IMR-90 (cell line): ENCODE measurements at regions not wholly inside any gene's neighbourhood (a gene's known extent, or its start where the extent isn't known, plus 50 kb on each side); places are given as distances from the start of the nearest gene placed in this dataset.

Experiments used
- ATAC-seq: fragments of 200-7000 bp; cut with Tn5 transposase; 2 replicates; pipeline ENCODE4 v1.9.1; 2020; ENCODE audit warnings: low read depth, mild to moderate bottlenecking, moderate library complexity
- BruUV-seq: library from RNA; stranded (reverse); fragments of 400-500 nt; replicated peaks from 2 replicates; lab custom pipeline; 2021; lab: Mats Ljungman, UMichigan
- CTCF ChIA-PET: fragments of 300-600 bp; formaldehyde crosslinking; extraction: SDS; loops from one replicate; lab custom pipeline; 2021; ENCODE audit warnings: antibody characterized with exemption; lab: Yijun Ruan, JAX
- POLR2A ChIA-PET: fragments of 300-600 bp; sonication (Branson Sonifier 250); formaldehyde crosslinking; loops from one replicate; lab custom pipeline; 2022; ENCODE audit warnings: antibody characterized with exemption; ENCODE audit not compliant: unreplicated experiment; lab: Charles Lee
- DNase-seq: peaks from one replicate; pipeline ENCODE4 v3.0.0; 2013
- H2AFZ ChIP-seq: replicated peaks from 2 replicates; pipeline ENCODE3; 2013; ENCODE audit warnings: low read length, mild to moderate bottlenecking; ENCODE audit not compliant: poor library complexity
- H2AK5ac ChIP-seq: 2 replicates; pipeline ENCODE4 v1.6.1; 2013; ENCODE audit warnings: low read depth, low read length, inconsistent platforms
- H2AK9ac ChIP-seq: replicated peaks from 2 replicates; pipeline ENCODE3; 2013; ENCODE audit warnings: mild to moderate bottlenecking, low read depth, low read length, moderate library complexity; ENCODE audit not compliant: poor library complexity
- H2BK120ac ChIP-seq: 2 replicates; pipeline ENCODE4 v1.6.1; 2013; ENCODE audit warnings: low read depth, low read length, inconsistent platforms
- H2BK15ac ChIP-seq: 3 replicates; pipeline ENCODE4 v1.6.1; 2013; ENCODE audit warnings: low read depth, low read length, inconsistent platforms
- H2BK20ac ChIP-seq: 2 replicates; pipeline ENCODE4 v1.6.1; 2013; ENCODE audit warnings: low read depth, mild to moderate bottlenecking, inconsistent platforms, low read length, moderate library complexity
- H2BK5ac ChIP-seq: 2 replicates; pipeline ENCODE4 v1.6.1; 2013; ENCODE audit warnings: mild to moderate bottlenecking, low read depth, low read length, inconsistent platforms; ENCODE audit not compliant: poor library complexity, severe bottlenecking
- H3K14ac ChIP-seq: replicated peaks from 2 replicates; pipeline ENCODE4 v1.6.1; 2013; ENCODE audit warnings: low read depth, low read length, inconsistent platforms
- H3K18ac ChIP-seq: 2 replicates; pipeline ENCODE4 v1.6.1; 2013; ENCODE audit warnings: low read depth, low read length, control low read depth
- H3K23ac ChIP-seq: 2 replicates; pipeline ENCODE4 v1.6.1; 2013; ENCODE audit warnings: low read depth, low read length, inconsistent platforms
- H3K27ac ChIP-seq: 2 replicates; pipeline ENCODE4 v1.5.1; 2013; ENCODE audit warnings: mild to moderate bottlenecking, control low read depth, low read length; ENCODE audit not compliant: insufficient read depth
- H3K27me3 ChIP-seq: 2 replicates; pipeline ENCODE4 v1.6.1; 2013; ENCODE audit warnings: low read length; ENCODE audit not compliant: control insufficient read depth, insufficient read depth
- H3K36me3 ChIP-seq: 2 replicates; pipeline ENCODE4 v1.6.1; 2013; ENCODE audit warnings: low read length, mixed read lengths; ENCODE audit not compliant: control insufficient read depth, insufficient read depth
- H3K4ac ChIP-seq: 2 replicates; pipeline ENCODE4 v1.6.1; 2013; ENCODE audit warnings: low read depth, low read length, inconsistent platforms
- H3K4me1 ChIP-seq: 2 replicates; pipeline ENCODE4 v1.6.1; 2013; ENCODE audit warnings: low read length, mixed read lengths; ENCODE audit not compliant: control insufficient read depth, insufficient read depth
- H3K4me2 ChIP-seq: 2 replicates; pipeline ENCODE4 v1.6.1; 2013; ENCODE audit warnings: low read depth, mild to moderate bottlenecking, control low read depth, low read length, moderate library complexity
- H3K4me3 ChIP-seq: 2 replicates; pipeline ENCODE4 v1.5.1; 2013; ENCODE audit warnings: low read depth, mild to moderate bottlenecking, control low read depth, low read length, moderate library complexity; ENCODE audit not compliant: insufficient read depth
- H3K56ac ChIP-seq: 2 replicates; pipeline ENCODE4 v1.6.1; 2013; ENCODE audit warnings: low read length, inconsistent platforms; ENCODE audit not compliant: insufficient read depth; ENCODE audit errors: extremely low read depth
- H3K79me1 ChIP-seq, 2 experiments: 2 replicates each; pipeline ENCODE4 v1.6.1; 2013; ENCODE audit warnings: low read length in 2 of 2, inconsistent platforms in 1 of 2, low read depth in 1 of 2
- H3K9ac ChIP-seq: 2 replicates; pipeline ENCODE4 v1.6.1; 2013; ENCODE audit warnings: low read depth, low read length, control low read depth
- H3K9me1 ChIP-seq: 2 replicates; pipeline ENCODE4 v1.6.1; 2013; ENCODE audit warnings: low read length, inconsistent platforms; ENCODE audit not compliant: insufficient read depth
- H3K9me3 ChIP-seq: 2 replicates; pipeline ENCODE4 v1.6.1; 2013; ENCODE audit warnings: low read length; ENCODE audit not compliant: control insufficient read depth, insufficient read depth
- H4K20me1 ChIP-seq: 2 replicates; pipeline ENCODE4 v1.6.1; 2013; ENCODE audit warnings: low read length, inconsistent platforms; ENCODE audit not compliant: insufficient read depth
- H4K5ac ChIP-seq: 2 replicates; pipeline ENCODE4 v1.6.1; 2013; ENCODE audit warnings: mild to moderate bottlenecking, low read depth, low read length, control low read depth
- H4K8ac ChIP-seq, 2 experiments: 2 replicates each; pipeline ENCODE4 v1.6.1; 2013; ENCODE audit warnings: low read depth in 2 of 2, low read length in 2 of 2, control low read depth in 1 of 2, inconsistent platforms in 1 of 2
- H4K91ac ChIP-seq: 2 replicates; pipeline ENCODE4 v1.6.1; 2013; ENCODE audit warnings: low read depth, low read length, inconsistent platforms; ENCODE audit not compliant: insufficient read depth
- BHLHE40 ChIP-seq: fragments of 150-350 bp; IDR thresholded peaks from 2 replicates; pipeline ENCODE4 v1.6.1; 2016; ENCODE audit warnings: mild to moderate bottlenecking, low read depth, low read length
- CHD1 ChIP-seq: IDR thresholded peaks from 2 replicates; pipeline ENCODE4 v1.6.1; 2012; ENCODE audit warnings: low read depth, low read length, improper control_type of control experiment
- CTCF ChIP-seq: conservative IDR thresholded peaks from 2 replicates; pipeline ENCODE4 v1.5.1; 2012; ENCODE audit warnings: mild to moderate bottlenecking, low read depth, low read length, improper control_type of control experiment
- ELK1 ChIP-seq: fragments of 150-350 bp; IDR thresholded peaks from 2 replicates; pipeline ENCODE4 v1.6.1; 2016; ENCODE audit warnings: low read depth, mild to moderate bottlenecking, low read length, moderate library complexity, borderline replicate concordance
- FOS ChIP-seq: fragments of 150-350 bp; IDR thresholded peaks from 2 replicates; pipeline ENCODE4 v1.6.1; 2016; ENCODE audit warnings: low read depth, low read length
- MAFK ChIP-seq: IDR thresholded peaks from 2 replicates; pipeline ENCODE4 v1.6.1; 2012; ENCODE audit warnings: low read depth, low read length, improper control_type of control experiment
- MAZ ChIP-seq: IDR thresholded peaks from 2 replicates; pipeline ENCODE4 v1.6.1; 2012; ENCODE audit warnings: low read depth, mild to moderate bottlenecking, low read length, improper control_type of control experiment, moderate library complexity, borderline replicate concordance
- MXI1 ChIP-seq: IDR thresholded peaks from 2 replicates; pipeline ENCODE4 v1.6.1; 2012; ENCODE audit warnings: low read depth, mild to moderate bottlenecking, low read length, moderate library complexity, borderline replicate concordance
- NFE2L2 ChIP-seq: fragments of 150-350 bp; IDR thresholded peaks from 2 replicates; pipeline ENCODE4 v1.6.1; 2016; ENCODE audit warnings: low read depth, mild to moderate bottlenecking, low read length
- POLR2A ChIP-seq: IDR thresholded peaks from 2 replicates; pipeline ENCODE4 v1.6.1; 2012; ENCODE audit warnings: mild to moderate bottlenecking, low read depth, low read length
- RAD21 ChIP-seq: IDR thresholded peaks from 2 replicates; pipeline ENCODE4 v1.6.1; 2012; ENCODE audit warnings: low read length, improper control_type of control experiment
- RCOR1 ChIP-seq: IDR thresholded peaks from 2 replicates; pipeline ENCODE4 v1.6.1; 2012; ENCODE audit warnings: mild to moderate bottlenecking, low read length, improper control_type of control experiment; ENCODE audit not compliant: insufficient replicate concordance
- RFX5 ChIP-seq: IDR thresholded peaks from 2 replicates; pipeline ENCODE4 v1.8.0; 2012; ENCODE audit warnings: low read depth, mild to moderate bottlenecking, low read length, moderate library complexity
- SMC3 ChIP-seq: fragments of 150-350 bp; IDR thresholded peaks from 2 replicates; pipeline ENCODE4 v1.6.1; 2016; ENCODE audit warnings: low read depth, mild to moderate bottlenecking, antibody characterized with exemption, low read length, moderate library complexity
- USF2 ChIP-seq: fragments of 150-350 bp; IDR thresholded peaks from 2 replicates; pipeline ENCODE4 v1.6.1; 2017; ENCODE audit warnings: mild to moderate bottlenecking, antibody characterized with exemption, low read length, low read depth
- WGBS, 2 experiments: methylation state at CpG; one replicate each; pipeline versions ENCODE4 v1.1.5 to v1.1.7; 2013; ENCODE audit warnings: missing lambda C conversion rate in 2 of 2; ENCODE audit not compliant: insufficient read length in 1 of 2; ENCODE audit errors: extremely low coverage in 2 of 2; 5-methylcytosine and 5-hydroxymethylcytosine counted together
- dilution Hi-C: fragments of 300-500 bp; cut with HindIII; formaldehyde crosslinking; loops from one replicate; pipeline ENCODE4 v1.14.3; 2018; ENCODE audit warnings: low sequenced_read_pairs; ENCODE audit not compliant: unreplicated experiment
- in situ Hi-C: fragments of 300-500 bp; cut with MboI; formaldehyde crosslinking; loops from 3 replicates; pipeline ENCODE4 v1.14.3; 2019; ENCODE audit warnings: low sequenced_read_pairs, inconsistent platforms, mixed read lengths
- intact Hi-C: fragments of 100-400 bp; cut with micrococcal nuclease; formaldehyde crosslinking; loops from 2 replicates; pipeline ENCODE4 v1.10.0; 2022

GRCh38 chr6:154596009-154596408 is 85.5 kb upstream of the CNKSR3 start:
- Histone ChIP-seq H3K9ac (no peak overlapping the region), H3K4me1 (no peaks in the 10 kb centered on the region), H3K9me3 (no peaks in the 10 kb centered on the region), H2BK15ac (no peak overlapping the region), H3K18ac (no peak overlapping the region), H3K36me3 (no peaks in the 10 kb centered on the region), H3K14ac (no peak overlapping the region), H3K27ac (no peak overlapping the region), H2AK5ac (no peak overlapping the region), H3K27me3 (no peaks in the 10 kb centered on the region; the same call in 1 of the 2 replicates), H2BK120ac (no peak overlapping the region), H2AK9ac (no peak overlapping the region), H3K9me1 (no peaks in the 10 kb centered on the region), H3K4me2 (no peak overlapping the region), H4K5ac (no peak overlapping the region), H3K23ac (no peak overlapping the region), H3K56ac (no peak overlapping the region), H3K4ac (no peak overlapping the region), H4K91ac (no peak overlapping the region), H3K79me1 (no peaks in the 10 kb centered on the region), H4K20me1 (no peaks in the 10 kb centered on the region), H2AFZ (no peak overlapping the region), H2BK20ac (no peak overlapping the region), H3K4me3 (no peak overlapping the region), H2BK5ac (no peak overlapping the region), H4K8ac (no peak overlapping the region)
- in situ Hi-C loops (no loop called here), intact Hi-C loops (no loop called here), dilution Hi-C loops (no loop called here)
- ATAC-seq (no peak), DNase-seq (no peak)
- TF ChIP-seq MXI1: no peak
- no peak for TF ChIP-seq CHD1
- TF ChIP-seq RAD21: no peak
- no peak for TF ChIP-seq MAZ
- no peak for TF ChIP-seq SMC3
- no peak for TF ChIP-seq RFX5
- no peak for TF ChIP-seq RCOR1
- TF ChIP-seq BHLHE40: no peak
- TF ChIP-seq CTCF: no peak
- TF ChIP-seq NFE2L2: no peak
- no peak for TF ChIP-seq MAFK
- TF ChIP-seq POLR2A: no peak
- no peak for TF ChIP-seq ELK1
- TF ChIP-seq USF2: no peak
- TF ChIP-seq FOS: no peak
- ChIA-PET CTCF (no interaction called here), POLR2A (no interaction called here)
- WGBS, 2 experiments: no CpG with 5 or more reads among the region's 2 CpGs
- BruUV-seq: no TSS peak
